Transverse colon (tissue), 3 donors: ENCODE measurements at regions not wholly inside any gene's neighbourhood (a gene's known extent, or its start where the extent isn't known, plus 50 kb on each side); places are given as distances from the start of the nearest gene placed in this dataset.

Experiments used
- CTCF ChIP-seq, 5 experiments: fragments of 200-600 bp in 3 of 5; fragments of 450-650 bp in 2 of 5; sonication (generic) in 3 of 5; IDR thresholded peaks; 1 replicate in 2 of 5; 2 replicates in 3 of 5; pipeline ENCODE4 v1.5.1; 2016 to 2017; ENCODE audit warnings: antibody characterized with exemption in 5 of 5, inconsistent platforms in 3 of 5, mild to moderate bottlenecking in 2 of 5, moderate library complexity in 1 of 5
- EP300 ChIP-seq: sonication (generic); formaldehyde crosslinking; IDR thresholded peaks from one replicate; pipeline ENCODE4 v1.6.1; 2017; ENCODE audit warnings: antibody characterized with exemption, low read depth

DNA sequence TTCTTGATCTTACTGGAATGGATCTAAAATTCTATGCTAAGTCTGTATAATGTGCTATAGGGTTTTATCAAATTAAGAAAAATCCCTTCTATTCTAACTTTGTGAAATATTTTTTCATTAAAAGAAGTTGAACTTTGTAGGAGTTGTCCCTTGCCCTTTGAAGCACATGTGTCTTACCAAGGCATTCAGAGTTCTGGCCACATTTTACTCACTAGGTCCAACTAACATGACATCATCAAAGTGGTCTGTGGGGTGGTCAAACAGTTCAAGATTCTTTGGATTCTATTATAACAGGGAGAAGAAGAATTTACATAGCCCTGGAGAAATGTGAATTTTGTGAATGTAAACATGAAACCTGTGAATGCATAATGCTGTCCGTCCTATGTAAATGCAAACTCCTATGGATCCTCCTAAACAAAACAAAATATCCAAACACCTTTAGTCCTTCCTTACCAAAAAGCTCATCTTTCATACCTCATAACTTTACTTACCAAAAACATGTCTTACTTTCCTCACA lies 88.7 kb downstream of the EBNA1BP2 start:
- TF ChIP-seq CTCF (IDR thresholded peaks at IDR 0.05), result no peak
- TF ChIP-seq EP300, result no peak
